ENCODE measurements at regions not wholly inside any gene's neighbourhood (a gene's known extent, or its start where the extent isn't known, plus 50 kb on each side); places are given as distances from the start of the nearest gene placed in this dataset.

DNA sequence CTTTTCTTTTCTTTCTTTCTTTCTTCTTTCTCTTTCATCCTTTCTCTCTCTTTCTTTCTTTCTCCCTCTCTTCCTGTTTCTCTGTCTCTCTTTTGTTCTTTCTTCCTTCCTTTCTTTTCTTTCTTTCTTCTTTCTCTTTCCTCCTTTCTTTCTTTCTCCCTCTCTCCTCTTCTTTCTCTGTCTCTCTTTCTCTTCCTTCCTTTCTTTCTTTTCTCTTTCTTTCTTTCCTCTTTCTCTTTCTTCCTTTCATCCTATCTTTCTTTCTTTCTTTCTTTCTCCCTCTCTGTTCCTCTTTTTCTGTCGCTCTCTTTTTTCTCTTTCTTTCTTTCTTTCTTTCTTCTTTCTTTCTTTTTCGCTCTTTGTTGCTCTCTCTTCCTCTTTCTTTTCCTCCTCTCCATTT is 1149.2 kb upstream of the AUTS2 start:
- DNase-seq = no peak

- no peak for DNase-seq
Measured at GRCh38 chr7:68449816-68450215, 1148.5 kb upstream of the AUTS2 start.

DNA sequence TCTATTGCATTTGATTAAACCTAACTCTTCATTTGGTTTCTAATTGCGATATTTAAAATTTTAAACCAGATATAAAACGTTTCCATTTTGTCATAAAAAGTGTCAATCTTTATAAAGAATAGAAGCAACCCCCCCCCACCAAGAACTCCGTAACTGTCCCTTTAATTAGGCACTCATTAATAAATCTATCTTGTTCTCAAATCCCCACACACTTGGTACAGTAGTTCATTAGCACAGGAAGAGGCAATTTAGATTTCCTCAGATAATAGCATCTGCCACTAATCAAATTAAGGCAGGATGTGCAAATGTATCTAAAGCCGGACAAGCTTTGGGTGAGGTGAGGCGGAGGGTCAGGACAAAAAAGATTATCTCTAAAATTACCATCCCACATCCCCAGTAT is 1143.3 kb upstream of the AUTS2 start:
- DNase-seq = no peak

DNA sequence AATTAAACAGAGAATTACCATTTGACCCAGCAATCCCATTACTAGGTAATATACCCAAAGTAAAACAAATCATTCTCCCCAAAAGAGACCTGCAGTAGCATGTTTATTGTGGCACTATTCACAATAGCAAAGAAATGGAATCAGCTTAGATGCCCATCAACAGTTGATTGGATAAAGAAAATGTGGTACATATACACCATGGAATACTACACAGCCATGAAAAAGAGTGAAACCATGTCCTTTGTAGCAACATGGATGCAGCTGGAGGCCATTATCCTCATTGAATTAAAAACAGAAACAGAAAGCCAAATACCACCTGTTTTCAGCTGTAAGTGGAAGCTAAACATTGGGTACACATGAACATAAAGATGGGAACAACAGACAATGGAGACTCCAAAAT is 1141.8 kb upstream of the AUTS2 start:
- DNase-seq = no peak

DNA sequence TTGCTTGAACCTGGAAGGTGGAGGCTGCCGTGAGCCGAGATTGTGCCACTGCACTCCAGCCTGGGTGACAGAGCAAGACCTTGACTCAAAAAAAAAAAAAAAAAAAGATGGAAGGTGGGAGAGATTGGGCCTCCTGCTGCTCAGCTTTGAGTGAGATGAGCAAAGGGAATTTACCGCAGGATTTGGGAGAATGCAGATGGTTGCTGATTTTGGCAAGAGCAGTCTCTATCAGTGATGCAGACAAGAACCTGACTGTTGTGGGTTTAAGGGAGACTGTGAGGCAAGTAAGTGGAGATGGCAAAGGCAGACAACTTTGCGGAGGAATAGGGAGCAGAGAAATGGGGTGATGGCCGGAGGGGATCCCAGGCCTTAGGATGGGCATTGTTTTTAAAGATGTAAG is 1140.8 kb upstream of the AUTS2 start:
- no peak for DNase-seq

- DNase-seq = no peak
Measured at GRCh38 chr7:68458010-68458908, 1140.0 kb upstream of the AUTS2 start.

GRCh38 chr7:68461430-68461829 is 1136.8 kb upstream of the AUTS2 start:
- no peak for DNase-seq

- DNase-seq = no peak
Measured at GRCh38 chr7:68470836-68471435, 1127.3 kb upstream of the AUTS2 start.

- DNase-seq = no peak
Measured at GRCh38 chr7:68472688-68473087, 1125.6 kb upstream of the AUTS2 start.

- no peak for DNase-seq
Measured at GRCh38 chr7:68474661-68475216, 1123.5 kb upstream of the AUTS2 start.

DNA sequence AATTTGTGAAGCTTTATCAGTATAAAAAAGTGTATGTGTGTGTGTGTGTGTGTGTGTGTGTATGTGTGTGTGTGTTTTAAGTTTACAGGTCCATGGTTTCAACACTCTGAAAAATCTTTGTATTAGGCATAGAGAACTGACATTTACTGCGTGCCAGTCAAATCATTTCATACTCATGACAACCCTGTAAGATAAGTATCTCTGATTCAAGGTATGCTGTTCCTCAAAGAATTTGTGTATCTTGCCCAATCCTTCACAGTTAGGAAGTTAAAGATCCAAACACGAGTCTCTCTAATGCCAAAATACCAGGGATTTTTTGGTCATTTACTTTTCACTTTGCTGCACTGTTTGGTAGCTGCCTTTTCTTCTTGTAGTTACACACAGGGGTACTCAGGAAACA is 1121.3 kb upstream of the AUTS2 start:
- no peak for DNase-seq

DNA sequence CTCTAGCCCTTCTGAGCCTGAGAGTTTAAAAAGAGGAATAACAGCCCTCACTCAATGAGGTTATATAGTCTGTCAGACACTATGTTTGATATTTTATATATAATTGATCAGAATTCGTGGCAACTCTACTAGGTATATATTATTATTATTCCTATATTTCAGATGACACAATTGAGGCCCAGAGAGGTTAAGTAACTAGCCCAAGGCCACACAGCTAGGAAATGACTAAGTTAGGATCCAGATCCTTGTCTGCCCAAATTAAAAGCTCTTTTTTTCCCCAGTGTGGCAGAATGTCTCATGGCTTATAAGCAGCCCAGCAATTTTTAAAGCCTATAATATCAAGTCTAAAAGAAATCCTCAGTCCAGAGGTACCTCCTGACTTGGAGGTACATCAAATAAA is 1119.9 kb upstream of the AUTS2 start:
- no peak for DNase-seq

DNA sequence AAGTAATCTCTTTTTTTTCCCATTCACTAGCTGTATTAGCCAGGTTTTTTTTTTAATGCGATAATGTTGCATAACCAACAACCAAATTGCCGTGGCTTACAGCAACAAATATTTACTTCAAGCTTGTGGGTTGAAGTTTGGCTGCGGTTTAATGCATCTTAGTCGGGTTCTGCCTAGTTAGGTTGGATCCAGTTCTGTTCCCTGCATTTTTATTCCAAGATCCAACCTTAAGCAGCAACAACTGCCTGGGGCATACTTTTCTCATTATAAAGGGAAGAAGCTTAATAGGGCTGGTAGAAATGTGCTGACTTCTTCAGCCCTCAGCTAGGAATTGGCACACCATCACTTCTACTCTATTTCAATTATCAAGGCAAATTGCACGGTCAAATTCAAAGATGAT is 1115.5 kb upstream of the AUTS2 start:
- no peak for DNase-seq

DNA sequence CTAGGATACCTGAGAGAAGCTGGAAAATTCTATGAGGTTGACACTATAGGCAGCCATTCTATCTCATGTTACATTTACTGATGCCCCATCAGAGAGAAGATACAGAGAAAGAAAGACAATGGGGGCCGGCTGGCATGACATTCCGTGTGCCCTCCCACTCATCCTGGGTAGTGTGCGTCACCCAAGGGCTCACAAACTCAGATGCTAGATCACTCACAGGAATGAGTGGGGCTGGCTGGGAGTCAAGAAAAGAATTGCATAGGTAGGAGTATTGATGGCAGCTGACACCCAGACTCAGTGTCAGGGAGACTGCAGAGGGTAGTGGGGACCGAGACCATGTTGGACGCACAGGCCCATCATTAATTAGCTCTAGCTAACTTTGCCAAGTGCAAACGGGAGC is 1113.5 kb upstream of the AUTS2 start:
- DNase-seq = no peak

- no peak for DNase-seq
Measured at GRCh38 chr7:68485253-68485917, 1112.9 kb upstream of the AUTS2 start.

GRCh38 chr7:68488341-68489060 is 1109.8 kb upstream of the AUTS2 start:
- no peak for DNase-seq

- no peak for DNase-seq
Measured at GRCh38 chr7:68491523-68492358, 1106.5 kb upstream of the AUTS2 start.

GRCh38 chr7:68492359-68492690 is 1106.0 kb upstream of the AUTS2 start:
- DNase-seq = no peak

DNA sequence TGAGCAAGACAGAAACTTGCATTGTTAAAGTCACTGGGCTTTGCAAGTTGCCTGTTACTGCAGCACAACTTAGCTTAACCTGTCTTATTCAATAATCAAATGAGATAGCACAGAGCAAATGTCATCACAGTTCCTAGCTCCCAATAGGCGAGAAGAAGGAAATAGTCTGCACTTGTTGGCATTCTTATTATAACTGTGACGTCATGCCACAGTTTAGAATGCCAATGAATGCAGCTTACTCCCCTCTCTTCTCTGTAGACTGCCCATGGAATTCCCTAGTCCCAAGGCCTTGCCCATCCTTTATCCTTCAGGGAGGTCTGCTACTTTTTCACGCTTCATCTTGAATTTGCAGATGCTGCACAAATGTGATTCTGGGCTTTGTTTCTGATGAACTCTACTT is 1094.9 kb upstream of the AUTS2 start:
- DNase-seq = no peak

GRCh38 chr7:68504716-68505115 is 1093.6 kb upstream of the AUTS2 start:
- DNase-seq = no peak

GRCh38 chr7:68505721-68506120 is 1092.6 kb upstream of the AUTS2 start:
- no peak for DNase-seq

DNA sequence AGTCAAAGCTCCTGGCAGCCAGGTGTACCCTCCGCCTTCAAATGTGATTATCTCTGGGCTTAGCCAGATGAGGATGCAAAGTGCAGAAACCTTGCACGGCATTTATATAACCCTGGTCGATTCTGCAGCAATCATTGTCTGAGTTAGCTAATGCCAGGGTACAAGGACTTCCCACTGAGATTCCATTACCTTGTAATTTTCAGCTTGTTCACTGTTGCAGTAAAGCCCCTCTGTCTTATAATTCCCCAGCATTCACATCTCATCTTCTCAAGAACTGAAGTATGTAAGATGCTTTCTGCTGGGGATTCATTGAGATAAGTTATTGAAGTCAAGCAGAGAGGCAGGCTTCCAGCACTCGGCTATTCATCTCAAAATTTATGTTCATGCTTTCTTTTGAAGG is 1090.6 kb upstream of the AUTS2 start:
- no peak for DNase-seq

Data from right forelimb (tissue), 1 donor.